Body of pancreas (tissue), 4 donors: ENCODE measurements at regions not wholly inside any gene's neighbourhood (a gene's known extent, or its start where the extent isn't known, plus 50 kb on each side); places are given as distances from the start of the nearest gene placed in this dataset.

Source experiments
- ATAC-seq: fragments of 150-250 bp; one replicate; pipeline ENCODE4 v1.9.1; 2016
- DNase-seq, 4 donors: peaks; one replicate each; pipeline ENCODE4 v3.0.0-alpha.2; 2019
- H3K27ac ChIP-seq, 4 donors: fragments of 200-600 bp; sonication (generic); 1 replicate in 3 of 4; 2 replicates in 1 of 4; pipeline versions ENCODE4 v1.5.1 to v1.6.1; 2016 to 2019; ENCODE audit warnings: mild to moderate bottlenecking in 1 of 4, mixed read lengths in 1 of 4, moderate library complexity in 1 of 4
- H3K27me3 ChIP-seq, 2 donors: fragments of 200-600 bp; sonication (generic); one replicate each; pipeline ENCODE4 v1.6.0; 2016; ENCODE audit warnings: mild to moderate bottlenecking in 1 of 2
- H3K36me3 ChIP-seq, 2 donors: fragments of 200-600 bp; sonication (generic); replicated peaks in 1 of 2; 2 replicates each; pipeline ENCODE4 v1.5.1; 2016; ENCODE audit warnings: low read depth in 2 of 2; ENCODE audit not compliant: insufficient read depth in 1 of 2
- H3K4me1 ChIP-seq: fragments of 200-600 bp; sonication (generic); one replicate; pipeline ENCODE4 v1.6.0; 2016
- H3K4me3 ChIP-seq, 2 donors: fragments of 200-600 bp; sonication (generic); 1 replicate in 1 of 2; 2 replicates in 1 of 2; pipeline ENCODE4 v1.5.1; 2016 to 2019
- H3K9me3 ChIP-seq, 3 donors: fragments of 200-600 bp; sonication (generic); 1 replicate in 2 of 3; 2 replicates in 1 of 3; pipeline ENCODE4 v1.5.1; 2016
- CTCF ChIP-seq, 7 experiments: fragments of 450-650 bp in 4 of 7; fragments of 200-600 bp in 3 of 7; sonication (generic) in 3 of 7; IDR thresholded peaks; one replicate each; pipeline ENCODE4 v1.5.1; 2016 to 2019; ENCODE audit warnings: antibody characterized with exemption in 7 of 7
- POLR2A ChIP-seq, 3 donors: fragments of 450-650 bp; IDR thresholded peaks; one replicate each; pipeline ENCODE4 v1.6.1; 2016; ENCODE audit warnings: antibody characterized with exemption in 3 of 3, mild to moderate bottlenecking in 2 of 3
- WGBS, 2 donors: methylation state at CpG; one replicate each; pipeline ENCODE4 v1.1.5; 2017; 5-methylcytosine and 5-hydroxymethylcytosine counted together
- intact Hi-C: fragments of 100-400 bp; cut with DNase I; formaldehyde crosslinking; loops from one replicate; pipeline ENCODE4 v1.15.1; 2023

DNA sequence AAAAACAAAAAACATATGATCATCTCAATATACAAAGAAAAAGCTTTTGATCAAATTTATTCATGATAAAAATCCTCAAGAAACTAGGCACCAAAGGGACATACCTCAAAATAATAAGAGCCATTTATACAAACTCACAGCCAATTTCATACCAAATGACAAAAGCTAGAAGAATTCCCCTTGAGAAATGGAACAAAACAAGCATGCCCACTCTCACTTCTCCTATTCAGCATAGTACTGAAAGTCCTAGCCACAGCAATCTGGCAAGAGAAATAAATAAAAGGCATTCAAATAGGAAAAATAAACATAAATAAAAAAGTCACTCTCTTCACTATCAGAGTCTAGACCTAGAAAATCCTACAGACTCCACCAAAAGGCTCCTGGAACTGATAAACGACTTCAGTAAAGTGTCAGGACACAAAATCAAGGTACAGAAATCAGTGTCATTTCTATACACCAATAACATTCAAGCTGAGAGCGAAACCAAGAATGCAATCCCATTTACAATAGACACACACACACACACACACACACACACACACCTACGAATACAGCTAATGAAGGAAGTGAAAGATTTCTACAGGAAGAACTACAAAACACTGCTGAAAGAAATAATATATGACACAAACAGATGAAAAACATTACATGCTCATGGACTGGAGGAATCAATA is 1486.2 kb upstream of the SEL1L start:
- TF ChIP-seq POLR2A (IDR thresholded peaks at IDR 0.05) = no peak
- Histone ChIP-seq H3K27me3 (no peaks in the 10 kb centered on the region), H3K4me1 (no peaks in the 10 kb centered on the region), H3K27ac (no peak overlapping the region), H3K36me3 (no peaks in the 10 kb centered on the region), H3K9me3 (no peaks in the 10 kb centered on the region), H3K4me3 (no peak overlapping the region)
- 65 to 67% methylated on average over 3 of the region's 3 CpGs for WGBS, 2 donors
- no peak for DNase-seq
- no peak for ATAC-seq
- intact Hi-C loops = no loop called here

- ATAC-seq (no peak), DNase-seq (no peak)
- Histone ChIP-seq H3K27me3 (no peaks in the 10 kb centered on the region), H3K9me3 (no peaks in the 10 kb centered on the region), H3K4me1 (no peaks in the 10 kb centered on the region), H3K36me3 (no peaks in the 10 kb centered on the region), H3K4me3 (no peak overlapping the region), H3K27ac (no peak overlapping the region)
- 83 to 85% methylated on average over 2 of the region's 2 CpGs for WGBS, 2 donors
- intact Hi-C loops = no loop called here
- TF ChIP-seq CTCF (IDR thresholded peaks at IDR 0.05) (no peak), POLR2A (IDR thresholded peaks at IDR 0.05) (no peak)
Measured at GRCh38 chr14:83021323-83021722, 1487.7 kb upstream of the SEL1L start.

- H3K9me3 ChIP-seq = no peaks in the 10 kb centered on the region
- H3K27me3 ChIP-seq = no peaks in the 10 kb centered on the region
- ATAC-seq (no peak), DNase-seq (no peak)
- H3K36me3 ChIP-seq = no peaks in the 10 kb centered on the region
- 70 to 77% methylated on average over 3 of the region's 3 CpGs for WGBS, 2 donors
- TF ChIP-seq CTCF (IDR thresholded peaks at IDR 0.05) (no peak), POLR2A (IDR thresholded peaks at IDR 0.05) (no peak)
- intact Hi-C loops = no loop called here
- no peaks in the 10 kb centered on the region for H3K4me1 ChIP-seq
- H3K4me3 ChIP-seq = no peak overlapping the region
- H3K27ac ChIP-seq = no peak overlapping the region
Measured at GRCh38 chr14:83023369-83023768, 1489.7 kb upstream of the SEL1L start.

GRCh38 chr14:83041224-83041623 is 1507.6 kb upstream of the SEL1L start:
- WGBS, 2 donors = 66 to 77% methylated on average over 2 of the region's 2 CpGs
- no peaks in the 10 kb centered on the region for H3K27me3 ChIP-seq
- no peak overlapping the region for H3K27ac ChIP-seq
- no peaks in the 10 kb centered on the region for H3K9me3 ChIP-seq
- TF ChIP-seq CTCF (IDR thresholded peaks at IDR 0.05) (no peak), POLR2A (IDR thresholded peaks at IDR 0.05) (no peak)
- no peaks in the 10 kb centered on the region for H3K36me3 ChIP-seq
- DNase-seq = no peak
- no peak overlapping the region for H3K4me3 ChIP-seq
- intact Hi-C loops = no loop called here
- H3K4me1 ChIP-seq = no peaks in the 10 kb centered on the region
- no peak for ATAC-seq

DNA sequence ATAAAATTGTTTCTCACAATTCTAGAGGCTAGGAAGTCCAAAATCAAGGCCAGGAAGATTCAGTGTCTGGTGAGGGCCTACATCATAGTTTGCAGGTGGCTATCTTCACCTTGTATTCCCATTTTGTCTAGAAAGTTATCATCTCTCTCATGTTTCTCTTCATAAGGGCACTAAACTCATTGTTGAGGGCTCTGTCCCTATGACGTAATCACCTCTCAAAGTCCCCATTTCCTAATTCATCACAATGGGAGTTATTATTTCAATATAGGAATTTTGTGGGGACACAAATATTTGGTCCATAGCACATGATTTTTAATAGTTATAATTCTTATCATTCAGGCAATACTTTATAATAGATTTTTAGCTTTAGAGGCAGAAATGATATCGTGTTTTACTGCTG is 1509.2 kb upstream of the SEL1L start:
- Histone ChIP-seq H3K4me1 (no peaks in the 10 kb centered on the region), H3K4me3 (no peak overlapping the region), H3K27me3 (no peaks in the 10 kb centered on the region), H3K27ac (no peak overlapping the region), H3K36me3 (no peaks in the 10 kb centered on the region), H3K9me3 (no peaks in the 10 kb centered on the region)
- no peak for ATAC-seq
- DNase-seq = no peak
- intact Hi-C loops = no loop called here
- no peak for TF ChIP-seq POLR2A (IDR thresholded peaks at IDR 0.05)
- TF ChIP-seq CTCF (IDR thresholded peaks at IDR 0.05) = no peak
- WGBS, 2 donors = 70 to 91% methylated on average over 2 of the region's 2 CpGs
